GM23338 (cell line): ENCODE measurements at regions not wholly inside any gene's neighbourhood (a gene's known extent, or its start where the extent isn't known, plus 50 kb on each side); places are given as distances from the start of the nearest gene placed in this dataset.
A peak's percentile ranks its signal among the peaks of the same experiment; 100 is the strongest.
"Not testable (repeated sequence)": the region's sequence is repeated elsewhere in the genome, so short reads cannot be mapped to it uniquely, and the experiment has no call there.

Experiments used
- ATAC-seq: fragments of 200-7000 bp; cut with Tn5 transposase; 3 replicates; pipeline ENCODE4 v1.9.1; 2020
- DNase-seq: peaks from one replicate; pipeline ENCODE4 v3.0.0-alpha.2; 2015; ENCODE audit warnings: low spot score
- H2AFZ ChIP-seq: fragments of 200-600 bp; sonication (generic); 2 replicates; pipeline ENCODE4 v1.8.0; 2016; ENCODE audit warnings: antibody characterized with exemption, mild to moderate bottlenecking, moderate library complexity
- H3F3A ChIP-seq: fragments of 200-600 bp; sonication (generic); replicated peaks from 2 replicates; pipeline ENCODE4 v1.8.0; 2017; ENCODE audit warnings: antibody characterized with exemption, mixed run types, low read depth
- H3K27ac ChIP-seq: fragments of 200-600 bp; sonication (generic); 2 replicates; pipeline ENCODE4 v1.6.1; 2016; ENCODE audit warnings: low read depth
- H3K27me3 ChIP-seq: fragments of 200-600 bp; sonication (generic); 2 replicates; pipeline ENCODE4 v1.8.0; 2016; ENCODE audit warnings: mild to moderate bottlenecking, mixed run types, moderate library complexity; ENCODE audit not compliant: insufficient read depth
- H3K36me3 ChIP-seq: fragments of 200-600 bp; sonication (generic); 2 replicates; pipeline ENCODE4 v1.8.0; 2016; ENCODE audit warnings: mild to moderate bottlenecking; ENCODE audit not compliant: insufficient read depth
- H3K4me1 ChIP-seq: fragments of 200-600 bp; sonication (generic); 2 replicates; pipeline ENCODE4 v1.8.0; 2016; ENCODE audit warnings: mild to moderate bottlenecking, moderate library complexity; ENCODE audit not compliant: insufficient read depth
- H3K4me2 ChIP-seq: fragments of 200-600 bp; sonication (generic); 2 replicates; pipeline ENCODE4 v1.7.1; 2017; ENCODE audit warnings: mixed run types
- H3K4me3 ChIP-seq: fragments of 200-600 bp; sonication (generic); 2 replicates; pipeline ENCODE4 v1.6.1; 2016; ENCODE audit warnings: mixed run types
- H3K79me2 ChIP-seq: fragments of 200-600 bp; sonication (generic); replicated peaks from 2 replicates; pipeline ENCODE4 v1.8.0; 2017; ENCODE audit warnings: mild to moderate bottlenecking; ENCODE audit not compliant: insufficient read depth
- H3K9me2 ChIP-seq: fragments of 200-600 bp; sonication (generic); 2 replicates; pipeline ENCODE4 v1.8.0; 2017; ENCODE audit not compliant: insufficient read depth
- H4K20me1 ChIP-seq: fragments of 200-600 bp; sonication (generic); replicated peaks from 2 replicates; pipeline ENCODE4 v1.8.0; 2017; ENCODE audit warnings: mild to moderate bottlenecking; ENCODE audit not compliant: insufficient read depth
- H3K27ac Mint-ChIP-seq: 2 replicates; pipeline ENCODE4 v1.8.0; 2020; ENCODE audit warnings: inconsistent platforms, mild to moderate bottlenecking, moderate library complexity, mixed read lengths
- H3K27me3 Mint-ChIP-seq: 3 replicates; pipeline ENCODE4 v1.8.0; 2022; ENCODE audit warnings: low read depth, mild to moderate bottlenecking, moderate library complexity, mixed read lengths, inconsistent platforms; ENCODE audit not compliant: insufficient read depth, poor library complexity
- H3K36me3 Mint-ChIP-seq: 3 replicates; pipeline ENCODE4 v1.8.0; 2021; ENCODE audit warnings: low read depth, mild to moderate bottlenecking, inconsistent platforms, moderate library complexity, mixed read lengths
- H3K4me1 Mint-ChIP-seq: 3 replicates; pipeline ENCODE4 v1.8.0; 2020; ENCODE audit warnings: mild to moderate bottlenecking, inconsistent platforms, mixed read lengths
- H3K4me3 Mint-ChIP-seq: 3 replicates; pipeline ENCODE4 v1.8.0; 2021; ENCODE audit warnings: moderate library complexity, mild to moderate bottlenecking, inconsistent platforms, mixed read lengths
- H3K9me3 Mint-ChIP-seq: 3 replicates; pipeline ENCODE4 v1.8.0; 2020; ENCODE audit warnings: moderate library complexity, mild to moderate bottlenecking, inconsistent platforms, mixed read lengths
- CREB1 ChIP-seq: fragments of 250-450 bp; sonication (Bioruptor Pico); IDR thresholded peaks from 2 replicates; pipeline ENCODE4 v1.5.0; 2020; ENCODE audit warnings: low read depth, mild to moderate bottlenecking, moderate library complexity
- CTCF ChIP-seq, 2 experiments: fragments of 200-600 bp in 1 of 2; sonication (generic) in 1 of 2; conservative IDR thresholded peaks; 2 replicates each; pipeline versions ENCODE4 v1.5.1 to v1.6.1; 2016 to 2017; ENCODE audit warnings: antibody characterized with exemption in 2 of 2, low read depth in 2 of 2, mild to moderate bottlenecking in 2 of 2, moderate library complexity in 1 of 2
- EZH2 ChIP-seq: fragments of 200-600 bp; sonication (generic); IDR thresholded peaks from one replicate; pipeline ENCODE4 v1.8.0; 2017; ENCODE audit warnings: antibody characterized with exemption, mild to moderate bottlenecking, low read depth; ENCODE audit not compliant: unreplicated experiment
- EZH2phosphoT487 ChIP-seq: fragments of 200-600 bp; sonication (generic); IDR thresholded peaks from one replicate; pipeline ENCODE4 v1.8.1; 2018; ENCODE audit warnings: antibody characterized with exemption; ENCODE audit not compliant: unreplicated experiment
- POLR2AphosphoS5 ChIP-seq: IDR thresholded peaks from 2 replicates; pipeline ENCODE4 v1.6.1; 2016; ENCODE audit warnings: antibody characterized with exemption, low read depth
- REST ChIP-seq: IDR thresholded peaks from one replicate; pipeline ENCODE4 v1.6.1; 2018; ENCODE audit warnings: antibody characterized with exemption; ENCODE audit not compliant: unreplicated experiment
- STAT1 ChIP-seq: IDR thresholded peaks from one replicate; pipeline ENCODE4 v1.6.1; 2016; ENCODE audit warnings: antibody characterized with exemption; ENCODE audit not compliant: unreplicated experiment
- ZNF114 ChIP-seq: fragments of 250-450 bp; sonication (Bioruptor Pico); IDR thresholded peaks from 2 replicates; pipeline ENCODE4 v1.5.0; 2020; ENCODE audit warnings: mild to moderate bottlenecking, moderate library complexity
- ZNF331 ChIP-seq: fragments of 250-450 bp; sonication (Bioruptor Pico); IDR thresholded peaks from 2 replicates; pipeline ENCODE4 v1.5.0; 2020; ENCODE audit warnings: low read depth, mild to moderate bottlenecking, moderate library complexity

- H4K20me1 ChIP-seq, result no peaks in the 10 kb centered on the region
- DNase-seq, result no peak
- H3K4me2 ChIP-seq, result peak overlapping the region; percentile 44
- H3K4me3 ChIP-seq, result no peak overlapping the region
- no peaks in the 10 kb centered on the region for H3K36me3 ChIP-seq
- H3K4me1 ChIP-seq, result peaks cover 13% of the 10 kb centered on the region
- no peak; the same call in 2 of the 3 replicates for ATAC-seq
- H3K27ac Mint-ChIP-seq, result no peak overlapping the region; the same call in 1 of the 2 replicates
- H3K4me3 Mint-ChIP-seq, result no peak overlapping the region
- TF ChIP-seq EZH2phosphoT487 (no peak), ZNF331 (CRISPR knock-in tag) (no peak)
- H3K9me2 ChIP-seq, result peaks cover 5% of the 10 kb centered on the region; the same call in 1 of the 2 replicates
- H3K36me3 Mint-ChIP-seq, result peaks cover 8% of the 10 kb centered on the region
- H3K27ac ChIP-seq, result no peak overlapping the region
- H3K9me3 Mint-ChIP-seq, result peaks cover 13% of the 10 kb centered on the region; the same call in 2 of the 3 replicates
- H3K4me1 Mint-ChIP-seq, result peaks cover 21% of the 10 kb centered on the region
- no peaks in the 10 kb centered on the region for H3K79me2 ChIP-seq
- no peaks in the 10 kb centered on the region for H3K27me3 ChIP-seq
- H3K27me3 Mint-ChIP-seq, result peaks cover 2% of the 10 kb centered on the region
- H2AFZ ChIP-seq, result peak overlapping the region; percentile 53; the same call in 1 of the 2 replicates
- no peaks in the 10 kb centered on the region for H3F3A ChIP-seq
Observed at GRCh38 chr21:14629461-14629860, 83.3 kb upstream of the SAMSN1 start.

- peaks cover 58% of the 10 kb centered on the region for H3K9me3 Mint-ChIP-seq
- H3K27ac Mint-ChIP-seq, H3K9me2 ChIP-seq, H3K4me3 Mint-ChIP-seq, H3F3A ChIP-seq, H3K27me3 ChIP-seq, DNase-seq, H3K4me3 ChIP-seq, H3K4me2 ChIP-seq, ATAC-seq, H3K27ac ChIP-seq, H3K79me2 ChIP-seq, H3K27me3 Mint-ChIP-seq, H2AFZ ChIP-seq, H3K36me3 ChIP-seq, H4K20me1 ChIP-seq: not testable (repeated sequence)
- peaks cover 52% of the 10 kb centered on the region for H3K36me3 Mint-ChIP-seq
- H3K4me1 Mint-ChIP-seq, result peaks cover 18% of the 10 kb centered on the region
- peaks cover 12% of the 10 kb centered on the region for H3K4me1 ChIP-seq
Observed at GRCh38 chr21:14623079-14623478, 77.0 kb upstream of the SAMSN1 start.

- Histone ChIP-seq H3K4me3 (no peak overlapping the region), H3K27ac (no peak overlapping the region), H2AFZ (no peak overlapping the region; the same call in 1 of the 2 replicates), H3K4me2 (no peak overlapping the region), H3K9me2 (0 out of 2 replicates have a peak, but pooled peaks cover 5% of the 10 kb centered on the region), H3K27me3 (no peaks in the 10 kb centered on the region), H4K20me1 (no peaks in the 10 kb centered on the region), H3F3A (no peaks in the 10 kb centered on the region), H3K4me1 (peaks cover 32% of the 10 kb centered on the region), H3K36me3 (peaks cover 8% of the 10 kb centered on the region), H3K79me2 (no peaks in the 10 kb centered on the region)
- Mint-ChIP-seq H3K4me3 (no peak overlapping the region), H3K27ac (no peak overlapping the region), H3K9me3 (peaks cover 47% of the 10 kb centered on the region), H3K27me3 (peaks cover 7% of the 10 kb centered on the region), H3K4me1 (peaks cover 46% of the 10 kb centered on the region), H3K36me3 (peaks cover 46% of the 10 kb centered on the region)
- ATAC-seq, result no peak
- no peak for DNase-seq
- TF ChIP-seq CREB1 (CRISPR knock-in tag) (no peak), EZH2 (no peak), ZNF114 (CRISPR knock-in tag) (no peak), POLR2AphosphoS5 (no peak), CTCF (conservative IDR thresholded peaks at IDR 0.05; ENCODE audit: low read depth in 2 of 2) (no peak), REST (no peak), STAT1 (no peak), ZNF331 (CRISPR knock-in tag) (no peak), EZH2phosphoT487 (no peak)
Observed at GRCh38 chr21:14620152-14620551, 74.0 kb upstream of the SAMSN1 start.
